Spleen (tissue), 11 donors: ENCODE measurements at regions not wholly inside any gene's neighbourhood (a gene's known extent, or its start where the extent isn't known, plus 50 kb on each side); places are given as distances from the start of the nearest gene placed in this dataset.
"Not testable (repeated sequence)": the region's sequence is repeated elsewhere in the genome, so short reads cannot be mapped to it uniquely, and the experiment has no call there.

ENCODE experiments used
- DNase-seq: peaks from one replicate; pipeline ENCODE4 v3.0.0-alpha.2; 2020
- H3K27ac ChIP-seq, 8 donors: fragments of 200-600 bp; sonication (generic) in 7 of 8; 1 replicate in 4 of 8; 2 replicates in 4 of 8; pipeline versions ENCODE4 v1.5.0 to v1.8.0; 2016 to 2021; ENCODE audit warnings: inconsistent platforms in 4 of 8, mild to moderate bottlenecking in 4 of 8, moderate library complexity in 1 of 8
- H3K27me3 ChIP-seq, 7 donors: fragments of 200-600 bp; sonication (generic) in 6 of 7; replicated peaks in 1 of 7; 1 replicate in 4 of 7; 2 replicates in 3 of 7; pipeline versions ENCODE4 v1.5.0 to v1.8.0; 2016 to 2021; ENCODE audit warnings: inconsistent platforms in 3 of 7, mild to moderate bottlenecking in 1 of 7
- H3K36me3 ChIP-seq, 6 donors: fragments of 200-600 bp; sonication (generic) in 5 of 6; 1 replicate in 4 of 6; 2 replicates in 2 of 6; pipeline versions ENCODE4 v1.5.0 to v1.8.0; 2016 to 2021; ENCODE audit warnings: inconsistent platforms in 2 of 6
- H3K4me1 ChIP-seq, 6 donors: fragments of 200-600 bp; sonication (generic) in 5 of 6; 1 replicate in 3 of 6; 2 replicates in 3 of 6; pipeline versions ENCODE4 v1.5.0 to v1.8.0; 2016 to 2021; ENCODE audit warnings: inconsistent platforms in 3 of 6
- H3K4me3 ChIP-seq, 8 donors: fragments of 200-600 bp; sonication (generic) in 7 of 8; 1 replicate in 4 of 8; 2 replicates in 4 of 8; pipeline versions ENCODE4 v1.5.0 to v1.8.0; 2016 to 2021; ENCODE audit warnings: inconsistent platforms in 4 of 8, mild to moderate bottlenecking in 4 of 8, moderate library complexity in 2 of 8
- H3K9me3 ChIP-seq, 8 donors: fragments of 200-600 bp; sonication (generic) in 7 of 8; 1 replicate in 4 of 8; 2 replicates in 4 of 8; pipeline versions ENCODE4 v1.5.0 to v1.8.0; 2016 to 2021; ENCODE audit warnings: inconsistent platforms in 4 of 8
- POLR2A ChIP-seq, 3 donors: fragments of 450-650 bp; IDR thresholded peaks; one replicate each; pipeline ENCODE4 v1.5.1; 2017; ENCODE audit warnings: antibody characterized with exemption in 3 of 3, mild to moderate bottlenecking in 1 of 3
- POLR2AphosphoS5 ChIP-seq, 3 donors: sonication (generic); formaldehyde crosslinking; IDR thresholded peaks; one replicate each; pipeline ENCODE4 v1.5.1; 2017; ENCODE audit warnings: antibody characterized with exemption in 3 of 3
- WGBS, 5 donors: extraction: QIAGEN DNeasy Blood & Tissue Kit in 3 of 5; methylation state at CpG; one replicate each; pipeline versions ENCODE4 v1.1.5 to v1.1.7; 2013 to 2018; 5-methylcytosine and 5-hydroxymethylcytosine counted together
- intact Hi-C: fragments of 100-400 bp; cut with DNase I; formaldehyde crosslinking; loops from one replicate; pipeline ENCODE4 v1.15.0; 2023; ENCODE audit warnings: low total_unique reads
- small RNA-seq, 4 donors: library from RNA; depleted of rRNA; stranded (forward); fragments of <200 nt; gene quantifications; one replicate each; pipeline ENCODE3, GENCODE V24; 2016
- TF ChIP-seq, protein P1 (sequence below), 11 experiments: fragments of 200-600 bp in 7 of 11; fragments of 450-650 bp in 4 of 11; sonication (generic) in 4 of 11; IDR thresholded peaks in 8 of 11; conservative IDR thresholded peaks in 3 of 11; 1 replicate in 7 of 11; 2 replicates in 4 of 11; pipeline versions ENCODE4 v1.4.0 to v1.8.0; 2016 to 2021; ENCODE audit warnings: antibody characterized with exemption in 11 of 11, inconsistent platforms in 4 of 11, mild to moderate bottlenecking in 1 of 11
- donor health status: healthy with polysubstance abuse.
- donor health status: DM: no; HTN: no; CAD: no; lungs with moderate emphysema.
- donor health status: DM: no; HTN: no; CAD: no.
- donor health status: Bipolar disorder and iron deficiency.
- donor health status: healthy.
- donor health status: DM: no; HTN: no; CAD: no.
- donor health status: DM: yes; HTN: yes; CAD: no.

DNA sequence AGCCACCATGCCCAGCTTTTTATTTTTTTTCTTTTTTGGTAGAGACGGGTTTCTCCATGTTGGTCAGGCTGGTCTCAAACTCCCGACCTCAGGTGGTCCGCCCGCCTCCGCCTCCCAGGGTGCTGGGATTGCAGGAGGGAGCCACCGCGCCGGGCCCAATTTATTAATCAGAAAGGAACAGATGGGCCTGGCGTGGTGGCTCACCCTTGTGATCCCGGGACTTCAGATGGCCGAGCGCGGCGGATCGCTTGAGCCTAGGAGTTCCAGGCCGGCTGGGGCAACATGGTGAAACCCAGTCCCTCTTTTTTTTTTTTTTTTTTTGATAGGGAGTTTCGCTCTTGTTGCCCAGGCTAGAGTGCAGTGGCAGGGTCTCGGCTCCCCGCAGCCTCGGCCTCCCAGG is 64.6 kb downstream of the GOLGA6L7 start:
- H3K36me3 ChIP-seq, result no peaks in the 10 kb centered on the region
- no peak overlapping the region for H3K4me3 ChIP-seq
- intact Hi-C loops, result no loop called here
- TF ChIP-seq POLR2A (IDR thresholded peaks at IDR 0.05) (no peak), POLR2AphosphoS5 (IDR thresholded peaks at IDR 0.05) (no peak)
- TF ChIP-seq, protein P1, sequence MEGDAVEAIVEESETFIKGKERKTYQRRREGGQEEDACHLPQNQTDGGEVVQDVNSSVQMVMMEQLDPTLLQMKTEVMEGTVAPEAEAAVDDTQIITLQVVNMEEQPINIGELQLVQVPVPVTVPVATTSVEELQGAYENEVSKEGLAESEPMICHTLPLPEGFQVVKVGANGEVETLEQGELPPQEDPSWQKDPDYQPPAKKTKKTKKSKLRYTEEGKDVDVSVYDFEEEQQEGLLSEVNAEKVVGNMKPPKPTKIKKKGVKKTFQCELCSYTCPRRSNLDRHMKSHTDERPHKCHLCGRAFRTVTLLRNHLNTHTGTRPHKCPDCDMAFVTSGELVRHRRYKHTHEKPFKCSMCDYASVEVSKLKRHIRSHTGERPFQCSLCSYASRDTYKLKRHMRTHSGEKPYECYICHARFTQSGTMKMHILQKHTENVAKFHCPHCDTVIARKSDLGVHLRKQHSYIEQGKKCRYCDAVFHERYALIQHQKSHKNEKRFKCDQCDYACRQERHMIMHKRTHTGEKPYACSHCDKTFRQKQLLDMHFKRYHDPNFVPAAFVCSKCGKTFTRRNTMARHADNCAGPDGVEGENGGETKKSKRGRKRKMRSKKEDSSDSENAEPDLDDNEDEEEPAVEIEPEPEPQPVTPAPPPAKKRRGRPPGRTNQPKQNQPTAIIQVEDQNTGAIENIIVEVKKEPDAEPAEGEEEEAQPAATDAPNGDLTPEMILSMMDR (IDR thresholded peaks at IDR 0.05 in 8 of 11, conservative IDR thresholded peaks at IDR 0.05 in 3 of 11), result no peak
- DNase-seq, result no peak
- peaks cover 0 to 8% (median 3%) of the 10 kb centered on the region in 6 donors for H3K4me1 ChIP-seq
- H3K9me3 ChIP-seq, result no peaks in the 10 kb centered on the region
- H3K27ac ChIP-seq, result no peak overlapping the region
- 95 to 98% (median 97%) methylated on average over 19 to 20 of the region's 20 CpGs for WGBS, 5 donors
- H3K27me3 ChIP-seq, result peaks cover 0 to 11% (median 5%) of the 10 kb centered on the region in 7 donors

DNA sequence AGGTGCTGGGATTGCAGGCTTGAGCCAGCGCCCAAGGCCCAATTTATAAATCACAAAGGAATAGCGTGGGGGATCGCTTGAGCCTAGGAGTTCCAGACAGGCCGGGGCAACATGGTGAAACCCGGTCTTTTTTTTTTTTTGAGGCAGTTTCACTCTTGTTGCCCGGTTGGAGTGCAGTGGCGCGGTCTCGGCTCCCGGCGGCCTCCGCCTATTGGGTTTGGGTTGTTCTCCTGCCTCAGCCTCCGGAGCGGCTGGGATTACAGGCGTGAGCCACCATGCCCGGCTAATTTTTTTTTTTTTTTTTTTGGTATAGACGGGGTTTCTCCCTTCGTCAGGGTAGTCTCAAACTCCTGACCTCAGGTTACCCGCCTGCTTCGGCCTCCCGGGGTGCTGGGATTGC is 65.0 kb downstream of the GOLGA6L7 start:
- intact Hi-C loops, result no loop called here
- H3K4me1 ChIP-seq, result peaks cover 0 to 4% (median 0%) of the 10 kb centered on the region in 6 donors
- H3K27me3 ChIP-seq, result peaks cover 0 to 7% (median under 1%) of the 10 kb centered on the region in 7 donors
- DNase-seq, result no peak
- H3K36me3 ChIP-seq, result no peaks in the 10 kb centered on the region
- no peak overlapping the region for H3K27ac ChIP-seq
- H3K9me3 ChIP-seq, result no peaks in the 10 kb centered on the region
- 94 to 99% (median 96%) methylated on average over 20 to 21 of the region's 21 CpGs for WGBS, 5 donors
- H3K4me3 ChIP-seq, result no peak overlapping the region
- TF ChIP-seq, protein P1 (IDR thresholded peaks at IDR 0.05 in 8 of 11, conservative IDR thresholded peaks at IDR 0.05 in 3 of 11), result no peak
- no peak for TF ChIP-seq POLR2A (IDR thresholded peaks at IDR 0.05)
- no peak for TF ChIP-seq POLR2AphosphoS5 (IDR thresholded peaks at IDR 0.05)

DNA sequence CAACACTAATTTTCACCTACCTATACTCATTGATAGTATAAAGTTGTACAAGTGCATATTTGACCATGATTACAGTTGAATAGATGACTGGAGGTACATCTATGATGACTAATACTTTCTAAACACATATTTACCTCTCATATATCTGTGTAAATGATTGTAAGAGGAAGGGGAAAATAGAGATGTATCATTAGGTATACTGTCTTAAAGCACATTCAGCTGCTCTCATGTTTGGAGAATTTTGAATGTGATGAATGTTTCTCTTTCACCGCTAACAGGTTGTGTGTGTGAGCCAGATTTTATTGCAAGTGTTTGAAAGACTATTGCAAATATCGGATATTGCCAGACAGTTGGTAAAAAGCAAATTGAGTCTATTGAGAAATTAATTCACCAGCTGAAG is 66.2 kb upstream of the GOLGA8M start:
- H3K9me3 ChIP-seq, H3K27ac ChIP-seq, DNase-seq, H3K27me3 ChIP-seq, H3K4me3 ChIP-seq, H3K36me3 ChIP-seq, H3K4me1 ChIP-seq, intact Hi-C loops: not testable (repeated sequence)
- 49 to 90% (median 74%) methylated on average over 2 of the region's 2 CpGs for WGBS, 5 donors

DNA sequence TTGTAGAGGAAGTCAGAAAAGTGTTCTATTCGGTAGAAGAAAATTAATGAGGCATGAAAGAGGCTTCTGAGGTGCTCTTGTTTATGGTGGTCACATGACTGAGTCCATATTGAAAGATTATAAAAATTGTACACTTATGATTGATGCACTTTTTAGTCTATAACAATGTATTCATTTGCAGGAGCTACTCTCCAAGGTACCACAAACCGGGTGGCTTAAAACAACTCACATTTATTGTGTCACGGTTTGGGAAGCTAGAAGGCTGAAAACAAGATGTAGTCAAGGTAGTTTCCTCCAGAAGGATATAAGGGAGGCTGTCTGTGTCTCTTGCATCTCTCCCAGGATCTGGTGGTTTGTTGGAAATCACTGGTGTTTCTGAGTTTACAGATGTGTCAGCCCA is 60.6 kb upstream of the GOLGA8M start:
- intact Hi-C loops, H3K9me3 ChIP-seq, H3K4me1 ChIP-seq, H3K27me3 ChIP-seq, DNase-seq, H3K4me3 ChIP-seq, H3K36me3 ChIP-seq, H3K27ac ChIP-seq: not testable (repeated sequence)
- 55 to 91% (median 65%) methylated on average over 2 to 3 of the region's 3 CpGs for WGBS, 5 donors

Small RNA genes lying in the stretch of these regions (small RNA-seq; reads per million reads assigned to genes)
- 0 reads per million in 4 donors for gene AC055876.3
